GM21737 (cell line): ENCODE measurements at regions not wholly inside any gene's neighbourhood (a gene's known extent, or its start where the extent isn't known, plus 50 kb on each side); places are given as distances from the start of the nearest gene placed in this dataset.

Source experiments
- ATAC-seq: cut with Tn5 transposase; IDR thresholded peaks from one replicate; pipeline ENCODE4 v1.9.1; 2021; ENCODE audit warnings: mild to moderate bottlenecking, moderate library complexity; ENCODE audit not compliant: unreplicated experiment

DNA sequence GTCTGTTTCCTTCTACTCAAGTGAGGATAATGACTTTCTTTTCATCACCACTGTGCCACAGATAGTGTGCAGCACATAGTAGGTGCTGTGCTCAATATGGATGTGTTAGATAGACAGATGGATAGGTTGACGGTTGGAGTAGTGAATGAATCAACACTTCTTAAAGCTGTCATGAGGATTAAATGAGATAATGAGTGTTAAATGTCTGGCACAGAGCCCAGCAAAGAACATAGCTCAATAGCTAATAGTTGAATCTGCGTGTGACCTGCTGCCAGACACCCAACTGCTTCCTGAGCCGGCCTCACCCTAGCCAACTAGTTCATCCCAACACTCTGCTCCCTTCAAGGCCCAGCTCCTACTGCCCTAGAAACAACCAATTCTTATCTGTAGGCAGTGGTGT, 67.7 kb upstream of the PJA1 start:
- ATAC-seq, result no peak

DNA sequence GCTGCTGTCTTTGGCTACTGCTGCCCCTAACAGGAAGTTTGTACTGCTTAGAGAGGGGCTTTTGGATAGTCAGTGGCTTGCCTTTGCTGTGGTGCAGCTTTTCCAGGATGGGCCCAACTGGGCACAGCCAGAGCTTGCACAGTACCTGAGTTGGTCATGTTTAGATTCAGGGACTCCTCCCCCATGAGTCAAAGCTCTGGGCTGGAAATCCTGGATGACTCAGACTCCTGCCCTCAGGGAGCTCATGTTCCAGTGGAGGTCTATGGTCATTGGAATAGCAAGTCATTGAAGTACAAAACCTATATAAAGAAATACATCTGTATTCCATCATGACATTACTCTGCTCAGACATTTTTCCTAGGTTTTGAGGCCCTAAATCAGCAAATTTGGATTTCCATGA, 66.7 kb upstream of the PJA1 start:
- ATAC-seq, result no peak

DNA sequence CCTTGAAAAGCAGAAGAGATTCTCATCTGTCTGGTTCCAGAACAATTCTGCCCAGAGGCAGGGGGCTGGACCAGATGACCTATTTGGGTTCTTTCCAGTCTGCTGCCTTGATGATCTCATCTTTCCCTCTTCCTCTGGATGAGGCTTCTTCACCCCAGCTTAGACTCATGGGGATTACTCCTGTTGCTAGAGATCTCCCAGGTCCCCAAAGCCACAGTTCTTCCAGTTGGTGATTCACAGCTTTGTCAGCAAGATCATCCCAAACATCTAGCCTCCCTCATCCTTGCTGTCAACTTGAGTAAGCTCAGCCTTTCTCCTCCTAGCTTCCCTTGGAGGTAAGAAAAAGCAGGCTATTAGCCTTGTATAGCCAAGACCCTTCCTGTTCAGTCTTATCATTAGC, 64.2 kb upstream of the PJA1 start:
- no peak for ATAC-seq

DNA sequence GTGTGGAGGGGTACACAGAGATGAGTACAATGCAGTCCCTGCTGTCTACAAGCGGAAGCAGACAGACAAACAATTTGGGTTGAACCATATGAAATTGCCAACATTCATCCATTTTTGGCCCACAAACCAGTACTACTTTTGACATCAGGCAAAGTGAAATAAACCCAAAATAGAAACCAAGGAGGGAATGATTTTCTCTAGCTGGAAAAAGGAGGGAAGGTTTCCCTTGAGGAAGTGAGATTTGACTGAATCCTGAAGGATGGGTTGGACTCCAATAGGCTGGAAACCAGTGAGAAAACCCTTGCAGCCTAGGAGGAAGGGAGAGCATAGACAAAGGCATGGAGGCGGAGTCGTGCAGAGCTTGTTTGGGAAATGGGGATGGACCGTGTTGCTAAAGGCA, 63.5 kb upstream of the PJA1 start:
- no peak for ATAC-seq

DNA sequence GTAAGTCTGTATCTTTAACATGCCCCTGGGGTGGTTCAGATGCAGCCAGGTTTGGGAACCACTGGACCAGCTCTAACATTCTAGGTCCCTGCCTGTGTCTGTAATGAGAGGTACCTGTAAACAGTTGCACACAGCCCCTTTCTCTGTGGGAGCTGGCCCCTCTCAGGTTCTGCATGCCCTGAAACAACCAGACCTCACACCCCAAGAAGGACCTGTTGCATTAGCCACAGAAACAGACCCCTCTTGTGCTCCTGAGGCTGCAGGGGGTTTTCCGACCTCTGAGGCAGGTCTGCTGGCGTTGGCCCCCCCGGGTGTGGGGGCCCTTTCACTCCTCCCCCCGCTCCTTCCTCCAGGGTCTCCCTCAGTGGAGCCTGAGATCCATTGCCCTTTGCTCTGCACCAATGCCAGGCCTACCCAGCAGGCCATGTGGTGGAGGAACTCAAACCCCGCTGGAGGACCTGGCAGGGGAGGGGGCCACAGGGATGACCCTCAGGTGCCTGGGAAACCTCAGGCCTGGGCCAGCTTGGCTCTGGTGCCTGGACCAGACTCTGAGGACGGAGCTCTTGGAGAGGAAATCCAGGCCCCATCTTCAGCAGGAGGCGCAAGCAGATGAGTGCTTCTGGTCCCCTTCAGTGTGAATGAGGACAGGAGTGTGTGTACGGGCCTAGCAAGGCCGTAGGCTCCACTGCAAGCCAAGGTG, 61.4 kb upstream of the PJA1 start:
- no peak for ATAC-seq

DNA sequence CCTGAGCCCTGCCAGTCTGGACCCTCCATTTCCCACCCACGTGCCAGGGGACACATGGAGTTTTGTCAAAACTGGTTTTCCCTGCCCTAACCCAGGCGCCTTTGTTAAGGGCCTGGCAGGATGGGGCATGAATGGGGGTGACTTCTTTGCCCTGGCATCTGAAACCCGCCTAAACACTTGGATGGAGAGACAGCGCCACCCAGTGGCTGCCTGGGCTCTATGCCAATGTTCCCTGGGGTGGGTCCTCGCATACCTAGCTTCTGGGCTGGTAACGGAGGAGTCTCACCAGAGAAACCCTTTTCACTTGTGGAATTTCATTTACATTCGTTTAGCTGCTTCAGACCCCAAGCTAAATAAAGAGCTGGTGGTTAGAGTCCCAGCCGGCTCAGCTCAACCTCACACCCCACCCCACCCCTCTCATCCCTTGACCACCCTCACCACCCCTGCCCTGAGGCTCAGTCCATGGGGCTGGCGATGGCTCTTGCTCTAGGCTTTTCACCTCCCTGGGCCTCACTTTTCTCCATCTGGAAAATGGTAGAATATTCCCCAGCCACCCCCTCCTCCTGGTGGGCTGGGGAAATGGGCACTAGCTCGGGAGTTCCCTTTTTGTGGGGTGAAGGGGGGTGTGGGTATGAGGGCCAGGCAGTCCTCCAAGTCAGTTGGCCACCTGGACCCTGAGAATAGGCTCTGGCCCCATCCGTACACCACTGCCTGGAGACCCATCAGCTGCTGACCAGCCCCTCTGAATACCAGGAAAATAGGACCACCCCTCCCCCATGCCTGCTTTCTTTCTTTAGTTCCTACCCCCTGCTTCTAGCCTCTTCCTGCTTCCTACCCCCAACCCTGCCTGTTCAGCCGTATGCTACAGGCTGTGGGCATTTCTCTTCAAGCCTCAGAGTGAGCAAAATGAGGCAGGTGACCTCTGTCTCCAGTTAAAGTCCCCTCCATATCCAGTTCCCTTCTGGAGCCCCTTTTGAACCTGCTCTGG, 57.1 kb upstream of the PJA1 start:
- no peak for ATAC-seq

DNA sequence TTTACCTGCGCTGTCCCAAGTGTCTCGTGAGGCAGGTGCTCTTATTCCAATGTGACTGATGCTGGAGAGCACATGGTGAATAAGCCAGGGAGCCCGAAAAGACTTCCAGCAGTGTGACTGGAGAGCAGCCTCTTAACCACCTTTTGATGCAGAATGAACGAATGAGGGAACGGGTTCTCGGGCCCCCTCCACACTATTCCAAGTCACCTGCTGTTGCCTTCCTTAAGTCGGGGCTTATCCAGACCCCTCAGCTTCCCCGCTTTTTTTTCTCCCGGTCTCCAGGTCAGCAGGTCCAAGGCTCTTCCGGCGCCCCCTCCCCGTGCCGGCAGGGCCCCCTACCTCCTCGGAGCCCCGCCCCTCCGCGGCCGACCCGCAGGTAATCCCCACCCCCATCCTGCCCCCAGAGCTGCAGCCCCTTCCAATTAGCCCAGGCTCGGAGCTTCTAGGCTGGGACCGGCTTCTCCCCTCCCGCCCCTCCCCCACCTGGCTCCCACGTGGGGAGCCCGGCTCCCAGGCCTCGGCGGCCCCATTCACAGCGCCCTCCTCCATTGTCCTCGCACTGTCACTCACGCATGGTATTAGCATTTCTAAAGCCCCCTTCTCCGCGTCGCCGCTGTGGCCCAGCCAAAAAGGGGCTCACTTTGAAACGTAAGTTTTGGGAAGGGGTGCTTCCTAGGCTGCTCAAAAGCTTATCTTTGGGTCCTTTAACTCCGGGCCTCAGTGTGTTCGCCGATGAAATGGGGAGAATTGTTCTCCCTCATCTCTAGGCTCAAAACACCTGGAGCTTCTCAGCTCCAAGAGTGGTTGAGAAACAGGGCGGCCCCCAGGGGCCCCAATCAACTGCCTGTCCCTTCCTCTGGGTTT, 56.2 kb upstream of the PJA1 start:
- ATAC-seq, result no peak

DNA sequence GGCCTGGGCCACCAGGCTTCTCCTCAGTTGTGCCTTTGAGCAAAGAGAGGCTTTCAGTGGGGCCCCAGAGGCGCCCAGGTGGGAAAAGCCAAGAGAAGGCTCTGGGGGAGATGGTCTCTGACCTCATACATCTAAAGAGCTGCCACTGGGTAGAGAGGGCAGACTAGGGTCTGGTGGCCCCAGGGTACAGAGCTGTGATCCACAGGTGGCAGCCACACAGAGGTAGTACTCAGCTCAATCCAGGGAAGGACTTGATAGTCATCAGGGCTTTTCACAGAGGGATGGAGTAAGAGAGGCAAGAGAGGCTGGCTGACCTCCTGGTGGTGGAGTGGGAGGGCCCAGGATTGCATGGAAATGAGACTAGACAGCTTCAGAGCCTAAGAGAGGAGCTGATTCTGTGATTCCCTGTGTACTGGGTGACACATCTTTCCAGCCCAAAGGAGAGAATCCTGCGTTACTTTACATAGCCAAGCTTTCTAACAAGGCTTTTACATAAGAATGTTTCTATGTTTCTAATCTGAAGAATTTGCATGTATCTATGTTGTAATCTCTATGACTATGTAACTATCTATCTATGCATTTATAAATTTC, 53.2 kb upstream of the PJA1 start:
- ATAC-seq, result no peak

DNA sequence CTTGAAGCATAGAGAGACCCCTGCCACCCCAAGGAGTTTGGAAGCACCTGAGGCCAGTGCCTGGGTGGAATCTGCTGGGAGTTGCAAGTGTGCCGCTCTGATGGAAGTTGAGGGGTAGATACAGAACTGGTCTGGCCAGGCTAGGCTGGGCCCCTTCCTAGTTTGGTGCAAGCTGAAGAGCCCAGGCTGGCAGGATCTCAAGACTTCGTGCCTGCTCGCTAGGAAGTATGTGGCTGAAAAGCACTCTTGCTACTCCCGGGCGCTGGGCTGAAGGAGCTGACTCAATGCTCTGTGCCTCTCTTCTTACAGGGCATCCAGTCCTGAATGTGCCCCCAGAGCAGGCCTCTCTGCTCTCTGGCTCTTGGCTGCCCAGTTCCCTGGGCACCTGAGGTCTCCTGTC, 51.7 kb upstream of the PJA1 start:
- ATAC-seq, result no peak

DNA sequence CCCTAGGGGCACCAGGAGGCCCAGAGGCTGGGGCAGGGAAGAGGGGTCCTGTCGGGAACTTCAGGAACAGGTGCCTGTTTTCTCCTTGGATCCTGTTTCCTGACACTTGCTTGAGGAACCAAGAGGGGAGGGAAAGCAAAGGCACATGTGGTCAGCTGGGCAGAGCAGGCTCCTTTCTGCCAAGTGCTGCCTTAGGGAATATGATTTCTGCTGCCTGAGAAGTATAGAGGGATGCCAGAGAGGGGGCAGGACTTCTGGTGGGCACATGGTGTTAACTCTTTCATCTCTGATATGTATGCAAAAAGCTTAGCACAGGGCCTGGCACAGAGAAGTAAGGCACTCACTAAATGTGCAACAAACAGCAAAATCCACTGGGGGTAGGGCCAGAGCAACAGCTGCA, 51.2 kb upstream of the PJA1 start:
- no peak for ATAC-seq

DNA sequence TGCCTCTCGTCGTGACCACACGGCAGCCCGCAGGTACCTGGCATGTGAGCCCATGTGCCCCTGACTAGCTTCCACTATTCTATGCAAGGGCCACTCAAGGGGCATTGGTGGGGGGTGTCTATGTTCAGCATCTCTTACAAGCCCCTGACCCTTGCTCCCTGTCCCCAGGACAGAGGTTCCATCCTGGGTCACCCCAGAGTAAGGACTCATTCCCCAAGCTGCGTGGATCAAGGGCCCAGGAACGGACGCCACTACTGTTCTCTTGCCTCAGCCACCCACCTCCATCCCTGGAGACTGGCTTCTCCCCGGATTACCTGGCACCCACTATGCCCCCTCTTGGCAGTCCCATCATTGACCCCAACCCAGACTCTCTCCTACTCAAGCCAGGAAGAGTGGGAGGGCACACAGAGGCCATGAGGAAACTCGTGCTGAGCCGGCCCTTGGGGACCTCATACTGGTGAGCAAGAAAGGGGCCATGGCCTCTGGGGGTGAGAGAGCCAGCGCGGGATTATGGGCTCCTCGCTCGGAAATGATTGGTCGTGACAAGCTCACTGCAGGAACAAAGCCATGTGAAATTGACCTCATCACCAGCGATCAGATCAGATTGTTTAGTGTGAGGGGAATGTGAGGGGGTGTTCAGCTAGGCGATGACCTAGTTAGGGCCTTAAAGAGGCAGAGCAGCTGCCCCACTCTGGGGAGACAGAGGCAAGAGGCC, 50.1 kb upstream of the PJA1 start:
- ATAC-seq, result no peak
